GM23248 (cell line): ENCODE measurements at regions not wholly inside any gene's neighbourhood (a gene's known extent, or its start where the extent isn't known, plus 50 kb on each side); places are given as distances from the start of the nearest gene placed in this dataset.

Experiments
- DNase-seq: peaks from one replicate; pipeline ENCODE4 v3.0.0-alpha.2; 2015
- H2AFZ ChIP-seq: fragments of 200-600 bp; sonication (generic); 2 replicates; pipeline ENCODE4 v1.6.1; 2016; ENCODE audit warnings: antibody characterized with exemption
- H3F3A ChIP-seq: fragments of 200-600 bp; sonication (generic); 2 replicates; pipeline ENCODE4 v1.6.1; 2016; ENCODE audit warnings: mild to moderate bottlenecking, antibody characterized with exemption, mixed run types; ENCODE audit not compliant: insufficient read depth
- H3K27ac ChIP-seq: fragments of 200-600 bp; sonication (generic); 2 replicates; pipeline ENCODE4 v1.5.1; 2016; ENCODE audit warnings: mild to moderate bottlenecking
- H3K27me3 ChIP-seq: fragments of 200-600 bp; sonication (generic); replicated peaks from 2 replicates; pipeline ENCODE4 v1.6.1; 2016; ENCODE audit warnings: mild to moderate bottlenecking; ENCODE audit not compliant: insufficient read depth
- H3K36me3 ChIP-seq: fragments of 200-600 bp; sonication (generic); 2 replicates; pipeline ENCODE4 v1.6.1; 2016; ENCODE audit warnings: low read depth, mild to moderate bottlenecking
- H3K4me1 ChIP-seq: fragments of 200-600 bp; sonication (generic); 2 replicates; pipeline ENCODE4 v1.6.1; 2016; ENCODE audit warnings: mild to moderate bottlenecking; ENCODE audit not compliant: insufficient read depth
- H3K4me2 ChIP-seq: fragments of 200-600 bp; sonication (generic); one replicate; pipeline ENCODE4 v1.6.1; 2016; ENCODE audit warnings: mild to moderate bottlenecking; ENCODE audit not compliant: unreplicated experiment
- H3K4me3 ChIP-seq: fragments of 200-600 bp; sonication (generic); 2 replicates; pipeline ENCODE4 v1.5.1; 2016; ENCODE audit warnings: mild to moderate bottlenecking
- H3K79me2 ChIP-seq: fragments of 200-600 bp; sonication (generic); 2 replicates; pipeline ENCODE4 v1.6.1; 2016; ENCODE audit warnings: mild to moderate bottlenecking; ENCODE audit not compliant: insufficient read depth
- H3K9ac ChIP-seq: fragments of 200-600 bp; sonication (generic); 2 replicates; pipeline ENCODE4 v1.6.1; 2016; ENCODE audit warnings: mild to moderate bottlenecking
- H3K9me2 ChIP-seq: fragments of 200-600 bp; sonication (generic); 2 replicates; pipeline ENCODE4 v1.6.1; 2016; ENCODE audit warnings: mixed run types, mild to moderate bottlenecking, moderate library complexity; ENCODE audit not compliant: insufficient read depth
- H3K9me3 ChIP-seq: fragments of 200-600 bp; sonication (generic); one replicate; pipeline ENCODE4 v1.6.1; 2017; ENCODE audit warnings: low read depth
- H4K20me1 ChIP-seq: fragments of 200-600 bp; sonication (generic); 2 replicates; pipeline ENCODE4 v1.6.0; 2016; ENCODE audit not compliant: insufficient read depth
- EZH2 ChIP-seq: fragments of 200-600 bp; sonication (generic); IDR thresholded peaks from 2 replicates; pipeline ENCODE4 v1.6.1; 2018; ENCODE audit warnings: antibody characterized with exemption, mild to moderate bottlenecking; ENCODE audit not compliant: insufficient read depth, poor library complexity, severe bottlenecking
- EZH2phosphoT487 ChIP-seq: fragments of 200-600 bp; sonication (generic); IDR thresholded peaks from 2 replicates; pipeline ENCODE4 v1.6.1; 2018; ENCODE audit warnings: antibody characterized with exemption, moderate library complexity, mild to moderate bottlenecking, low read depth; ENCODE audit not compliant: insufficient read depth
- WGBS, 2 experiments: methylation state at CpG; one replicate each; pipeline ENCODE4 v1.1.6; 2015 to 2017; ENCODE audit warnings: low lambda C conversion rate in 2 of 2, low coverage in 1 of 2; ENCODE audit errors: missing lambda C conversion rate in 2 of 2; 5-methylcytosine and 5-hydroxymethylcytosine counted together
- in situ Hi-C: fragments of 300-500 bp; cut with MboI; formaldehyde crosslinking; loops from 2 replicates; pipeline ENCODE4 v1.15.0; 2020

- Histone ChIP-seq H3K4me3 (no peak overlapping the region), H3K4me1 (no peaks in the 10 kb centered on the region), H3K4me2 (no peak overlapping the region), H3F3A (no peaks in the 10 kb centered on the region), H3K79me2 (no peaks in the 10 kb centered on the region), H2AFZ (no peak overlapping the region), H3K36me3 (no peaks in the 10 kb centered on the region), H3K9ac (no peak overlapping the region), H3K27ac (no peak overlapping the region), H3K27me3 (no peaks in the 10 kb centered on the region), H3K9me2 (no peaks in the 10 kb centered on the region), H3K9me3 (no peaks in the 10 kb centered on the region), H4K20me1 (no peaks in the 10 kb centered on the region)
- TF ChIP-seq EZH2phosphoT487 (no peak), EZH2 (no peak)
- no peak for DNase-seq
- in situ Hi-C loops: no loop called here
- WGBS, 2 experiments: 11 to 38% methylated on average over 1 of the region's 1 CpG
Measured at GRCh38 chr4:136320465-136320813, 1211.9 kb downstream of the PCDH18 start.

- Histone ChIP-seq H4K20me1 (no peaks in the 10 kb centered on the region), H3K4me1 (no peaks in the 10 kb centered on the region), H3K9ac (no peak overlapping the region), H3K4me2 (no peak overlapping the region), H3K36me3 (no peaks in the 10 kb centered on the region), H3K9me2 (no peaks in the 10 kb centered on the region), H3K4me3 (no peak overlapping the region), H3K9me3 (no peaks in the 10 kb centered on the region), H3F3A (no peaks in the 10 kb centered on the region), H3K27me3 (no peaks in the 10 kb centered on the region), H2AFZ (no peak overlapping the region), H3K79me2 (no peaks in the 10 kb centered on the region), H3K27ac (no peak overlapping the region)
- in situ Hi-C loops: no loop called here
- WGBS, 2 experiments: 48 to 50% methylated on average over 4 of the region's 4 CpGs
- DNase-seq: no peak
- no peak for TF ChIP-seq EZH2phosphoT487
- no peak for TF ChIP-seq EZH2
Measured at GRCh38 chr4:136319789-136320464, 1212.4 kb downstream of the PCDH18 start.

- no peaks in the 10 kb centered on the region for H4K20me1 ChIP-seq
- no peak overlapping the region for H3K27ac ChIP-seq
- no peak overlapping the region for H3K9ac ChIP-seq
- no peak overlapping the region for H3K4me3 ChIP-seq
- no peak overlapping the region for H3K4me2 ChIP-seq
- no peak overlapping the region for H2AFZ ChIP-seq
- H3K27me3 ChIP-seq: no peaks in the 10 kb centered on the region
- H3K9me3 ChIP-seq: no peaks in the 10 kb centered on the region
- in situ Hi-C loops: no loop called here
- H3F3A ChIP-seq: no peaks in the 10 kb centered on the region
- H3K79me2 ChIP-seq: no peaks in the 10 kb centered on the region
- WGBS, 2 experiments: 5 to 14% methylated on average over 3 of the region's 3 CpGs
- TF ChIP-seq EZH2 (no peak), EZH2phosphoT487 (no peak)
- DNase-seq: no peak
- no peaks in the 10 kb centered on the region for H3K36me3 ChIP-seq
- H3K9me2 ChIP-seq: no peaks in the 10 kb centered on the region
- no peaks in the 10 kb centered on the region for H3K4me1 ChIP-seq
Measured at GRCh38 chr4:136316961-136317360, 1215.3 kb downstream of the PCDH18 start.

GRCh38 chr4:136314686-136315085 is 1217.6 kb downstream of the PCDH18 start:
- Histone ChIP-seq H2AFZ (no peak overlapping the region), H3K27ac (no peak overlapping the region), H3K4me2 (no peak overlapping the region), H3K4me1 (no peaks in the 10 kb centered on the region), H3K9ac (no peak overlapping the region), H3K79me2 (no peaks in the 10 kb centered on the region), H3K9me2 (no peaks in the 10 kb centered on the region), H4K20me1 (no peaks in the 10 kb centered on the region), H3K27me3 (no peaks in the 10 kb centered on the region), H3K36me3 (no peaks in the 10 kb centered on the region), H3F3A (no peaks in the 10 kb centered on the region), H3K9me3 (no peaks in the 10 kb centered on the region), H3K4me3 (no peak overlapping the region)
- no peak for TF ChIP-seq EZH2
- TF ChIP-seq EZH2phosphoT487: no peak
- 0 to 5% methylated on average over 2 of the region's 2 CpGs for WGBS, 2 experiments
- no peak for DNase-seq
- in situ Hi-C loops: no loop called here

- no peak for DNase-seq
- H3K4me3 ChIP-seq: no peak overlapping the region
- no peaks in the 10 kb centered on the region for H3F3A ChIP-seq
- in situ Hi-C loops: no loop called here
- H3K4me1 ChIP-seq: no peaks in the 10 kb centered on the region
- no peaks in the 10 kb centered on the region for H3K79me2 ChIP-seq
- no peaks in the 10 kb centered on the region for H3K27me3 ChIP-seq
- H3K27ac ChIP-seq: no peak overlapping the region
- no peaks in the 10 kb centered on the region for H4K20me1 ChIP-seq
- no peaks in the 10 kb centered on the region for H3K9me3 ChIP-seq
- no peaks in the 10 kb centered on the region for H3K36me3 ChIP-seq
- H2AFZ ChIP-seq: no peak overlapping the region
- H3K4me2 ChIP-seq: no peak overlapping the region
- no peak for TF ChIP-seq EZH2phosphoT487
- no peak for TF ChIP-seq EZH2
- H3K9me2 ChIP-seq: no peaks in the 10 kb centered on the region
- H3K9ac ChIP-seq: no peak overlapping the region
- 2 to 9% methylated on average over 2 of the region's 2 CpGs for WGBS, 2 experiments
Measured at GRCh38 chr4:136311774-136312173, 1220.5 kb downstream of the PCDH18 start.
